ENCODE measurements at regions not wholly inside any gene's neighbourhood (a gene's known extent, or its start where the extent isn't known, plus 50 kb on each side); places are given as distances from the start of the nearest gene placed in this dataset.

GRCh38 chr2:120794716-120795115 lies 59.0 kb downstream of the GLI2 start:
- no peak overlapping the region for H3K27ac ChIP-seq

GRCh38 chr2:120796094-120796493 lies 60.4 kb downstream of the GLI2 start:
- H3K4me3 ChIP-seq: no peak overlapping the region
- intact Hi-C loops (cut with DNase I): no loop called here
- H3K4me1 ChIP-seq (replicated peaks in 1 of 2): no peaks in the 10 kb centered on the region
- H3K27ac ChIP-seq: no peak overlapping the region
- H3K27me3 ChIP-seq: no peaks in the 10 kb centered on the region
- 89 to 93% (median 90%) methylated on average over 7 of the region's 7 CpGs for WGBS, 4 donors
- H3K36me3 ChIP-seq (replicated peaks in 1 of 2): no peaks in the 10 kb centered on the region
- no peaks in the 10 kb centered on the region for H3K9me3 ChIP-seq (replicated peaks in 1 of 3)
- TF ChIP-seq CTCF (IDR thresholded peaks at IDR 0.05) (no peak), POLR2A (IDR thresholded peaks at IDR 0.05) (no peak)
- DNase-seq: no peak

More at GRCh38 chr2:120794716-120795115, 59.0 kb downstream of the GLI2 start:
- TF ChIP-seq POLR2A (IDR thresholded peaks at IDR 0.05) (no peak), CTCF (IDR thresholded peaks at IDR 0.05) (no peak)
- Histone ChIP-seq H3K4me1 (replicated peaks in 1 of 2) (no peaks in the 10 kb centered on the region), H3K4me3 (no peak overlapping the region), H3K36me3 (replicated peaks in 1 of 2) (no peaks in the 10 kb centered on the region), H3K27me3 (no peaks in the 10 kb centered on the region), H3K9me3 (replicated peaks in 1 of 3) (no peaks in the 10 kb centered on the region)
- 80 to 87% (median 86%) methylated on average over 3 of the region's 3 CpGs for WGBS, 4 donors
- DNase-seq: no peak
- intact Hi-C loops (cut with DNase I): no loop called here

GRCh38 chr2:120797421-120798221 lies 62.0 kb downstream of the GLI2 start:
- whole genome bisulfite sequencing, 4 donors: 79 to 89% (median 88%) methylated on average over 13 to 19 of the region's 19 CpGs
- no peaks in the 10 kb centered on the region for H3K4me1 ChIP-seq (replicated peaks in 1 of 2)
- TF ChIP-seq POLR2A (IDR thresholded peaks at IDR 0.05) (no peak), CTCF (IDR thresholded peaks at IDR 0.05) (no peak)

GRCh38 chr2:120798567-120799247 lies 63.0 kb downstream of the GLI2 start:
- Histone ChIP-seq H3K4me3 (no peak overlapping the region), H3K27ac (no peak overlapping the region), H3K9me3 (replicated peaks in 1 of 3) (no peaks in the 10 kb centered on the region), H3K36me3 (replicated peaks in 1 of 2) (no peaks in the 10 kb centered on the region), H3K4me1 (replicated peaks in 1 of 2) (no peaks in the 10 kb centered on the region), H3K27me3 (no peaks in the 10 kb centered on the region)
- no peak for TF ChIP-seq POLR2A (IDR thresholded peaks at IDR 0.05)
- TF ChIP-seq CTCF (IDR thresholded peaks at IDR 0.05): no peak
- 73 to 91% (median 85%) methylated on average over 7 to 8 of the region's 8 CpGs for WGBS, 4 donors
- DNase-seq: no peak
- intact Hi-C loops (cut with DNase I): no loop called here

More at GRCh38 chr2:120797421-120798221, 62.0 kb downstream of the GLI2 start:
- Histone ChIP-seq H3K27me3 (no peaks in the 10 kb centered on the region), H3K9me3 (replicated peaks in 1 of 3) (no peaks in the 10 kb centered on the region), H3K27ac (no peak overlapping the region), H3K4me3 (no peak overlapping the region), H3K36me3 (replicated peaks in 1 of 2) (no peaks in the 10 kb centered on the region)
- intact Hi-C loops (cut with DNase I): no loop called here
- DNase-seq: no peak
